ENCODE measurements at regions not wholly inside any gene's neighbourhood (a gene's known extent, or its start where the extent isn't known, plus 50 kb on each side); places are given as distances from the start of the nearest gene placed in this dataset.

- no peak for DNase-seq
Measured at GRCh38 chr5:73395256-73395655, 53.3 kb downstream of the FOXD1 start.

GRCh38 chr5:73394610-73395009 is 54.0 kb downstream of the FOXD1 start:
- Histone ChIP-seq H3K27ac (ENCODE audit: low read depth in 1 of 2, low read length in 2 of 2) (no peak overlapping the region), H3K9me3 (ENCODE audit: control insufficient read depth, low read length) (no peaks in the 10 kb centered on the region), H3K36me3 (ENCODE audit: control insufficient read depth in 1 of 2, insufficient read depth in 2 of 2, low read length in 1 of 2) (peaks cover 0 to 2% of the 10 kb centered on the region in 2 donors), H3K4me1 (ENCODE audit: control insufficient read depth in 1 of 2, insufficient read depth in 2 of 2, low read length in 2 of 2) (no peaks in the 10 kb centered on the region), H3K27me3 (ENCODE audit: control insufficient read depth in 1 of 2, insufficient read depth in 2 of 2, low read length in 1 of 2) (peaks cover 0 to 6% of the 10 kb centered on the region in 2 donors), H3K4me3 (ENCODE audit: low read length in 2 of 2) (no peak overlapping the region)
- DNase-seq: no peak
- intact Hi-C loops (cut with DNase I): no loop called here
- ATAC-seq (ENCODE audit: low FRiP score): no peak
- 86% methylated on average over 4 of the region's 4 CpGs for WGBS, 2 donors

More at GRCh38 chr5:73395256-73395655, 53.3 kb downstream of the FOXD1 start:
- Histone ChIP-seq H3K4me3 (ENCODE audit: low read length in 2 of 2) (no peak overlapping the region), H3K9me3 (ENCODE audit: control insufficient read depth, low read length) (no peaks in the 10 kb centered on the region), H3K36me3 (ENCODE audit: control insufficient read depth in 1 of 2, insufficient read depth in 2 of 2, low read length in 1 of 2) (peaks cover 0 to 2% of the 10 kb centered on the region in 2 donors), H3K4me1 (ENCODE audit: control insufficient read depth in 1 of 2, insufficient read depth in 2 of 2, low read length in 2 of 2) (no peaks in the 10 kb centered on the region), H3K27me3 (ENCODE audit: control insufficient read depth in 1 of 2, insufficient read depth in 2 of 2, low read length in 1 of 2) (peaks cover 0 to 6% of the 10 kb centered on the region in 2 donors), H3K27ac (ENCODE audit: low read depth in 1 of 2, low read length in 2 of 2) (no peak overlapping the region)
- no peak for ATAC-seq (ENCODE audit: low FRiP score)
- intact Hi-C loops (cut with DNase I): no loop called here

- 95 to 97% methylated on average over 2 of the region's 2 CpGs for WGBS, 2 donors
- DNase-seq (no peak), ATAC-seq (ENCODE audit: low FRiP score) (no peak)
- Histone ChIP-seq H3K9me3 (ENCODE audit: control insufficient read depth, low read length) (no peaks in the 10 kb centered on the region), H3K4me1 (ENCODE audit: control insufficient read depth in 1 of 2, insufficient read depth in 2 of 2, low read length in 2 of 2) (no peaks in the 10 kb centered on the region), H3K4me3 (ENCODE audit: low read length in 2 of 2) (no peak overlapping the region), H3K27me3 (ENCODE audit: control insufficient read depth in 1 of 2, insufficient read depth in 2 of 2, low read length in 1 of 2) (peaks cover 0 to 6% of the 10 kb centered on the region in 2 donors), H3K27ac (ENCODE audit: low read depth in 1 of 2, low read length in 2 of 2) (no peak overlapping the region), H3K36me3 (ENCODE audit: control insufficient read depth in 1 of 2, insufficient read depth in 2 of 2, low read length in 1 of 2) (peaks cover 0 to 2% of the 10 kb centered on the region in 2 donors)
- intact Hi-C loops (cut with DNase I): no loop called here
Measured at GRCh38 chr5:73393611-73394489, 54.7 kb downstream of the FOXD1 start.

GRCh38 chr5:73392775-73393174 is 55.8 kb downstream of the FOXD1 start:
- Histone ChIP-seq H3K4me3 (ENCODE audit: low read length in 2 of 2) (no peak overlapping the region), H3K9me3 (ENCODE audit: control insufficient read depth, low read length) (no peaks in the 10 kb centered on the region), H3K4me1 (ENCODE audit: control insufficient read depth in 1 of 2, insufficient read depth in 2 of 2, low read length in 2 of 2) (no peaks in the 10 kb centered on the region), H3K27me3 (ENCODE audit: control insufficient read depth in 1 of 2, insufficient read depth in 2 of 2, low read length in 1 of 2) (peaks cover 0 to 4% of the 10 kb centered on the region in 2 donors), H3K36me3 (ENCODE audit: control insufficient read depth in 1 of 2, insufficient read depth in 2 of 2, low read length in 1 of 2) (peaks cover 0 to 2% of the 10 kb centered on the region in 2 donors), H3K27ac (ENCODE audit: low read depth in 1 of 2, low read length in 2 of 2) (no peak overlapping the region)
- ATAC-seq (ENCODE audit: low FRiP score): no peak
- DNase-seq: no peak
- 88% methylated on average over 3 of the region's 3 CpGs for WGBS, 2 donors
- intact Hi-C loops (cut with DNase I): no loop called here

GRCh38 chr5:73391441-73391881 is 57.1 kb downstream of the FOXD1 start:
- Histone ChIP-seq H3K36me3 (ENCODE audit: control insufficient read depth in 1 of 2, insufficient read depth in 2 of 2, low read length in 1 of 2) (peaks cover 0 to 2% of the 10 kb centered on the region in 2 donors), H3K9me3 (ENCODE audit: control insufficient read depth, low read length) (no peaks in the 10 kb centered on the region), H3K4me1 (ENCODE audit: control insufficient read depth in 1 of 2, insufficient read depth in 2 of 2, low read length in 2 of 2) (no peaks in the 10 kb centered on the region), H3K27ac (ENCODE audit: low read depth in 1 of 2, low read length in 2 of 2) (no peak overlapping the region), H3K4me3 (ENCODE audit: low read length in 2 of 2) (no peak overlapping the region), H3K27me3 (ENCODE audit: control insufficient read depth in 1 of 2, insufficient read depth in 2 of 2, low read length in 1 of 2) (peaks cover 0 to 4% of the 10 kb centered on the region in 2 donors)
- DNase-seq: no peak
- intact Hi-C loops (cut with DNase I): no loop called here
- WGBS, 2 donors: 72 to 86% methylated on average over 3 of the region's 3 CpGs
- ATAC-seq (ENCODE audit: low FRiP score): no peak

- intact Hi-C loops (cut with DNase I): no loop called here
- H3K27ac ChIP-seq (ENCODE audit: low read depth in 1 of 2, low read length in 2 of 2): no peak overlapping the region
- H3K4me3 ChIP-seq (ENCODE audit: low read length in 2 of 2): no peak overlapping the region
- 84 to 91% methylated on average over 2 of the region's 2 CpGs for WGBS, 2 donors
- peaks cover 0 to 2% of the 10 kb centered on the region in 2 donors for H3K36me3 ChIP-seq (ENCODE audit: control insufficient read depth in 1 of 2, insufficient read depth in 2 of 2, low read length in 1 of 2)
- ATAC-seq (ENCODE audit: low FRiP score) (no peak), DNase-seq (no peak)
- peaks cover 0 to 4% of the 10 kb centered on the region in 2 donors for H3K27me3 ChIP-seq (ENCODE audit: control insufficient read depth in 1 of 2, insufficient read depth in 2 of 2, low read length in 1 of 2)
- no peaks in the 10 kb centered on the region for H3K4me1 ChIP-seq (ENCODE audit: control insufficient read depth in 1 of 2, insufficient read depth in 2 of 2, low read length in 2 of 2)
- H3K9me3 ChIP-seq (ENCODE audit: control insufficient read depth, low read length): no peaks in the 10 kb centered on the region
Measured at GRCh38 chr5:73390972-73391371, 57.6 kb downstream of the FOXD1 start.

GRCh38 chr5:73388740-73389139 is 59.8 kb downstream of the FOXD1 start:
- Histone ChIP-seq H3K9me3 (ENCODE audit: control insufficient read depth, low read length) (no peaks in the 10 kb centered on the region), H3K27me3 (ENCODE audit: control insufficient read depth in 1 of 2, insufficient read depth in 2 of 2, low read length in 1 of 2) (peaks cover 0 to 1% of the 10 kb centered on the region in 2 donors), H3K4me3 (ENCODE audit: low read length in 2 of 2) (no peak overlapping the region), H3K36me3 (ENCODE audit: control insufficient read depth in 1 of 2, insufficient read depth in 2 of 2, low read length in 1 of 2) (no peaks in the 10 kb centered on the region), H3K4me1 (ENCODE audit: control insufficient read depth in 1 of 2, insufficient read depth in 2 of 2, low read length in 2 of 2) (no peaks in the 10 kb centered on the region), H3K27ac (ENCODE audit: low read depth in 1 of 2, low read length in 2 of 2) (no peak overlapping the region)
- 30 to 64% methylated on average over 2 of the region's 2 CpGs for WGBS, 2 donors
- ATAC-seq (ENCODE audit: low FRiP score) (no peak), DNase-seq (no peak)
- intact Hi-C loops (cut with DNase I): no loop called here

GRCh38 chr5:73388306-73388684 is 60.3 kb downstream of the FOXD1 start:
- H3K9me3 ChIP-seq (ENCODE audit: control insufficient read depth, low read length): peaks cover 1% of the 10 kb centered on the region
- H3K36me3 ChIP-seq (ENCODE audit: control insufficient read depth in 1 of 2, insufficient read depth in 2 of 2, low read length in 1 of 2): no peaks in the 10 kb centered on the region
- H3K4me1 ChIP-seq (ENCODE audit: control insufficient read depth in 1 of 2, insufficient read depth in 2 of 2, low read length in 2 of 2): no peaks in the 10 kb centered on the region
- H3K27ac ChIP-seq (ENCODE audit: low read depth in 1 of 2, low read length in 2 of 2): no peak overlapping the region
- H3K27me3 ChIP-seq (ENCODE audit: control insufficient read depth in 1 of 2, insufficient read depth in 2 of 2, low read length in 1 of 2): peaks cover 0 to 1% of the 10 kb centered on the region in 2 donors
- intact Hi-C loops (cut with DNase I): no loop called here
- DNase-seq (no peak), ATAC-seq (ENCODE audit: low FRiP score) (peak; percentile 52)
- WGBS, 2 donors: 34 to 47% methylated on average over 4 of the region's 4 CpGs
- H3K4me3 ChIP-seq (ENCODE audit: low read length in 2 of 2): no peak overlapping the region

All from aorta (tissue), 5 donors.